GM18505 (cell line): ENCODE measurements at regions not wholly inside any gene's neighbourhood (a gene's known extent, or its start where the extent isn't known, plus 50 kb on each side); places are given as distances from the start of the nearest gene placed in this dataset.

ENCODE experiments used
- ATAC-seq: cut with Tn5 transposase; IDR thresholded peaks from one replicate; pipeline ENCODE4 v1.9.1; 2021; ENCODE audit not compliant: unreplicated experiment
- POLR2A ChIP-seq: IDR thresholded peaks from 4 replicates; pipeline ENCODE4 v1.6.1; 2011; ENCODE audit warnings: borderline replicate concordance; ENCODE audit not compliant: insufficient read depth, insufficient read length; ENCODE audit errors: extremely low read depth

DNA sequence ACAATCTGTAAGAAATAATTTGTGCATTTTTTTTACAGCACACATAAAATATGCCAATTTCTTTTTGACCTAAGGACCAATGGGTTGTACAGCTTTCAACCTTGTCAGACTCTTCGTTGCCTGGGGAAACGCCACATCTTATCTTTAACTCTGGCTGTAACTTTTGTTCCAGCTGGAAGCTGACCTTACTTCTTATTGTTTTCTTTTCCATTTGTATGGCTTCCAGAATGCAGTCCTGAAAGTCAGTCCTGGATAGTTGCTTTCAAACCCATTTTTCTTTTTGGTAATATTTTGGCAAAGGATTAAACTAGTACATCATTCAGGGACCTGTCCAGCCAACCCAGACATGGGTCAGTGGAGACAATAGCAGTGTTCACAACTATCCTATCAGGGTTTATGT, 686.5 kb upstream of the CDH2 start:
- TF ChIP-seq POLR2A = no peak

GRCh38 chr18:28858248-28858647, 681.3 kb upstream of the CDH2 start:
- no peak for ATAC-seq
- no peak for TF ChIP-seq POLR2A

More for the DNA sequence above, 686.5 kb upstream of the CDH2 start:
- ATAC-seq = no peak

DNA sequence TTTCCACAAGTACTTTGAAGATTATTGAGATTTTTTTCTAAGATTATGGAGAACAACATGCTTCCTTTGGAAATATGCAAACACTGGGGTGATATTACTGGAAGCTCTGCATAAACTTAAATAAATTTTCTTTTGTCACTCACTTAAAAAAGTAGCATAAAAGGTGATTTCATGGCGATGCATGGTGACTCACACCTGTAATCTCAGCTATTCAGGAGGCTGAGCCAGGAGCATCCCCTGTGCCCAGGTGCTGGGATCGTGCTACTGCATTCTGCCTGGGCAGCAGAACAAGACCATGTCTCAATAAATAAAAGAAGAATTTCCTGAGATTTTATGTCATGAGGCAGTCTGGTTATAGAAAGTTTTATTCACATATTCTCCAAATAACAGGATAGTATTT, 679.1 kb upstream of the CDH2 start:
- TF ChIP-seq POLR2A = no peak
- ATAC-seq = no peak

GRCh38 chr18:28855524-28855923, 678.6 kb upstream of the CDH2 start:
- ATAC-seq = no peak

GRCh38 chr18:28854964-28855363, 678.0 kb upstream of the CDH2 start:
- ATAC-seq = no peak
- TF ChIP-seq POLR2A = no peak

More at GRCh38 chr18:28855524-28855923, 678.6 kb upstream of the CDH2 start:
- no peak for TF ChIP-seq POLR2A

GRCh38 chr18:28846958-28847357, 670.0 kb upstream of the CDH2 start:
- ATAC-seq = no peak
- no peak for TF ChIP-seq POLR2A

DNA sequence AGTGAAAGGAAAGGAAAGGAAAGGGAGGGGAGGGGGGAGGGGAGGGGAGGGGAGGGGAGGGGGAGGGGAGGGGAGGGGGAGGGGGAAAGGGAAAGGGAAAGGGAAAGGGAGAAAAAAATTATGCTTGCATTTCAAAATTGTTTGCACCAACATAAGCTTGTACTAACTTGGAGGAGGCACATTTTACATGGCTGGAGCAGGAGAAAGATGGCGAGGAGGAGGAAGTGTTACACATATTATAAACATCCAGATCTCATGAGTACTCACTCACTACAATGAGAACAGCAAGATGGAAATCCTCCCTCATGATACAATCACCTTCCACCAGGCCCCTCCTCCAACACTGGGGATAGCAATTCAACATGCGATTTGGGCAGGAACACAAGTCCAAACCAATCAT, 660.2 kb upstream of the CDH2 start:
- no peak for TF ChIP-seq POLR2A
- ATAC-seq = no peak

DNA sequence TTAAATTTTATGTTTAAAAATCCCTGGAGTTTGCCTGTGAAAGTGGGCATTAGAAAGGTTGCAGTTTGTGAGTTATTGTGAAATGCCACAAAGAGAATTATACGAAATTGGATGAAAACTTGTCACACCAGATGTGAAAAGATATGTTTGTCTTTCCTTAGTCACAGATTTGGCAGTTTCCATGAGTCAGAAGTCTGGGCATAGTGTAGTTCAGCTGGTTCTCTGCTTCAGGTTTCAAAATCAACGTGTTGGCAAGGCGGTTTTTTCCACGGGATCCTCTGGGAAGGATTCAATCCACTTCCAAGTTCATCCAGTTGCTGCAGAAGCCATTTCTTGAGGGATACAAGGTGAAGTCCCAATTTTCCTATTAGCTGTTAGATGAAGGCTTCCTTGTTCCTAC, 658.0 kb upstream of the CDH2 start:
- no peak for ATAC-seq
- no peak for TF ChIP-seq POLR2A

DNA sequence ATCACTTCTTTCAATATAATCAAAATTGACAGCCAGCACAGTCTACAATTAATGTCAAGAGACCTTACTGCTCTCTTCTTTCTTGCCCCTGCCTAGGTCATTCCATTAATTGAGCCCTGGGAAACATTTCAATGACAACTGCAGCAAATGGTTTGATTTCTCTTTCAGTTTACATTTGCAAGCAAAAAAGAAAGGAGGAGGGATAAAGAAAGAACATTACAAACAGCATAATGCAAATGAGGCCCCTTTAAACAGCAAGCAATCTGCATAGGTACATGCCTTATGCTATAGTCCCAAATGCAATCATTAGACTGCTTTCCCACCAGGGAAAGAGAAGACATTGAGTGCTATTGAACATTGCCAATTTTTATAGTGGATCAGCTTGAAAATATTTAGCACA, 655.0 kb upstream of the CDH2 start:
- TF ChIP-seq POLR2A = no peak
- no peak for ATAC-seq

- ATAC-seq = no peak
These were observed 654.5 kb upstream of the CDH2 start for GRCh38 chr18:28831476-28831875.

DNA sequence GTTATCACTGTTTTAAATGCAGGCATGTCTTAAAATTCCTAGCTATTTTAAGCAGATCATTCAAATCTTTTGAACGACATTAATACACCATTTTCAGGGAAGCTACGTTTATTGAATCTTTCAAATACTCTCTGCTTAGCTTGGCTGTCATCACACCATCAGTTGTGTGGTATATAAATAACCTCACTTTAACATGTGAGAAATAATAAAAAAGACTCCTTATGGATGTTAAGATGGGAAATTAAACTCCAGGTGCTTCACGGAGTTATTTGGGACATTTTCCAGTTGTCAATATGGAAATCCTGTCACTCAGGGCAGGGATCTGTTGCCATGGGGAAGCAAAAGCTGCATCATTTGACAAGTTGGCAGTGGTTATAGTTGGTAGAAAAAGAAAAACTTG, 649.2 kb upstream of the CDH2 start:
- TF ChIP-seq POLR2A = no peak

More at GRCh38 chr18:28831476-28831875, 654.5 kb upstream of the CDH2 start:
- TF ChIP-seq POLR2A = no peak

GRCh38 chr18:28824183-28824574, 647.2 kb upstream of the CDH2 start:
- TF ChIP-seq POLR2A = no peak
- no peak for ATAC-seq

More for the DNA sequence above, 649.2 kb upstream of the CDH2 start:
- ATAC-seq = no peak

- ATAC-seq = no peak
- no peak for TF ChIP-seq POLR2A
These were observed 646.7 kb upstream of the CDH2 start for GRCh38 chr18:28823506-28824182.

GRCh38 chr18:28820353-28820752, 643.4 kb upstream of the CDH2 start:
- ATAC-seq = no peak
- no peak for TF ChIP-seq POLR2A

- TF ChIP-seq POLR2A = no peak
- ATAC-seq = no peak
These were observed 639.2 kb upstream of the CDH2 start for GRCh38 chr18:28816155-28816554.

- ATAC-seq = no peak
- no peak for TF ChIP-seq POLR2A
These were observed 637.4 kb upstream of the CDH2 start for GRCh38 chr18:28814365-28814764.

- no peak for ATAC-seq
- TF ChIP-seq POLR2A = no peak
These were observed 631.4 kb upstream of the CDH2 start for GRCh38 chr18:28808373-28808772.
